Activated CD8-positive, alpha-beta T cell treated with anti-CD3 and anti-CD28 coated beads for 36 hours (primary cell): ENCODE measurements at regions not wholly inside any gene's neighbourhood (a gene's known extent, or its start where the extent isn't known, plus 50 kb on each side); places are given as distances from the start of the nearest gene placed in this dataset.

ENCODE experiments used
- ATAC-seq: fragments of 200-7000 bp; cut with Tn5 transposase; one replicate; pipeline ENCODE4 v1.10.0; 2021; ENCODE audit warnings: mild to moderate bottlenecking, moderate library complexity
- CTCF ChIA-PET: fragments of 350-600 bp; sonication (Branson Sonifier 250); formaldehyde crosslinking; loops from one replicate; lab custom pipeline; 2021; ENCODE audit warnings: antibody characterized with exemption; lab: Charles Lee
- POLR2A ChIA-PET: fragments of 350-600 bp; sonication (Branson Sonifier 250); formaldehyde crosslinking; loops from one replicate; lab custom pipeline; 2021; ENCODE audit warnings: antibody characterized with exemption; lab: Charles Lee
- DNase-seq: peaks from one replicate; pipeline ENCODE4 v3.0.0-alpha.2; 2020
- H3K27ac Mint-ChIP-seq: one replicate; pipeline ENCODE4 v1.8.0; 2021; ENCODE audit warnings: mild to moderate bottlenecking, mixed read lengths
- H3K27me3 Mint-ChIP-seq: one replicate; pipeline ENCODE4 v1.8.0; 2021; ENCODE audit warnings: mixed read lengths
- H3K36me3 Mint-ChIP-seq: one replicate; pipeline ENCODE4 v1.8.0; 2021; ENCODE audit warnings: low read depth, mixed read lengths
- H3K4me1 Mint-ChIP-seq: one replicate; pipeline ENCODE4 v1.8.0; 2021; ENCODE audit warnings: low read depth, mixed read lengths
- H3K4me3 Mint-ChIP-seq: one replicate; pipeline ENCODE4 v1.8.0; 2021; ENCODE audit warnings: mild to moderate bottlenecking, moderate library complexity, mixed read lengths
- H3K9me3 Mint-ChIP-seq: one replicate; pipeline ENCODE4 v1.8.0; 2021; ENCODE audit warnings: mixed read lengths
- CTCF ChIP-seq: fragments of 200-600 bp; IDR thresholded peaks from one replicate; pipeline ENCODE4 v1.8.0; 2022; ENCODE audit warnings: antibody characterized with exemption, mild to moderate bottlenecking
- intact Hi-C: fragments of 100-400 bp; cut with micrococcal nuclease; formaldehyde crosslinking; loops from one replicate; pipeline ENCODE4 v1.10.0; 2022

- Mint-ChIP-seq H3K36me3 (no peaks in the 10 kb centered on the region), H3K4me3 (no peak overlapping the region), H3K9me3 (peaks cover 5% of the 10 kb centered on the region), H3K4me1 (no peaks in the 10 kb centered on the region), H3K27ac (no peak overlapping the region), H3K27me3 (peaks cover 4% of the 10 kb centered on the region)
- TF ChIP-seq CTCF: no peak
- ATAC-seq: no peak
- CTCF ChIA-PET: no interaction called here
- no peak for DNase-seq
- intact Hi-C loops: no loop called here
- POLR2A ChIA-PET: no interaction called here
Measured at GRCh38 chr6:71139249-71139648, 149.4 kb upstream of the OGFRL1 start.

- no peak for TF ChIP-seq CTCF
- H3K36me3 Mint-ChIP-seq: no peaks in the 10 kb centered on the region
- no peak for ATAC-seq
- H3K4me3 Mint-ChIP-seq: no peak overlapping the region
- CTCF ChIA-PET: interaction anchor here (1.4 kb wide), 1 partner anchor 37 kb away, joined by 3 read pairs; no protein-coding TSS in a partner anchor
- H3K9me3 Mint-ChIP-seq: no peaks in the 10 kb centered on the region
- intact Hi-C loops: no loop called here
- H3K27me3 Mint-ChIP-seq: no peaks in the 10 kb centered on the region
- H3K27ac Mint-ChIP-seq: no peak overlapping the region
- H3K4me1 Mint-ChIP-seq: no peaks in the 10 kb centered on the region
- POLR2A ChIA-PET: no interaction called here
- no peak for DNase-seq
Measured at GRCh38 chr6:71153755-71154325, 134.8 kb upstream of the OGFRL1 start.

GRCh38 chr6:71157345-71157744 lies 131.3 kb upstream of the OGFRL1 start:
- no peak for ATAC-seq
- no peaks in the 10 kb centered on the region for H3K27me3 Mint-ChIP-seq
- H3K9me3 Mint-ChIP-seq: no peaks in the 10 kb centered on the region
- no peaks in the 10 kb centered on the region for H3K4me1 Mint-ChIP-seq
- no peak for TF ChIP-seq CTCF
- no peaks in the 10 kb centered on the region for H3K36me3 Mint-ChIP-seq
- no peak for DNase-seq
- H3K4me3 Mint-ChIP-seq: no peak overlapping the region
- CTCF ChIA-PET: no interaction called here
- POLR2A ChIA-PET: no interaction called here
- intact Hi-C loops: no loop called here
- no peak overlapping the region for H3K27ac Mint-ChIP-seq

GRCh38 chr6:71164890-71165289 lies 123.7 kb upstream of the OGFRL1 start:
- DNase-seq (no peak), ATAC-seq (no peak)
- Mint-ChIP-seq H3K9me3 (no peaks in the 10 kb centered on the region), H3K27me3 (peaks cover 8% of the 10 kb centered on the region), H3K27ac (no peak overlapping the region), H3K4me3 (no peak overlapping the region), H3K4me1 (no peaks in the 10 kb centered on the region), H3K36me3 (no peaks in the 10 kb centered on the region)
- CTCF ChIA-PET: no interaction called here
- intact Hi-C loops: no loop called here
- no peak for TF ChIP-seq CTCF
- POLR2A ChIA-PET: no interaction called here

- no peak for TF ChIP-seq CTCF
- Mint-ChIP-seq H3K4me1 (no peaks in the 10 kb centered on the region), H3K9me3 (no peaks in the 10 kb centered on the region)
Measured at GRCh38 chr6:71168233-71168765, 120.3 kb upstream of the OGFRL1 start.

More at GRCh38 chr6:71168233-71168765, 120.3 kb upstream of the OGFRL1 start:
- Mint-ChIP-seq H3K27ac (no peak overlapping the region), H3K27me3 (peaks cover 7% of the 10 kb centered on the region), H3K36me3 (no peaks in the 10 kb centered on the region), H3K4me3 (no peak overlapping the region)
- POLR2A ChIA-PET: no interaction called here
- intact Hi-C loops: no loop called here
- DNase-seq (no peak), ATAC-seq (no peak)
- CTCF ChIA-PET: no interaction called here
